Endothelial cell of umbilical vein (primary cell): ENCODE measurements at regions not wholly inside any gene's neighbourhood (a gene's known extent, or its start where the extent isn't known, plus 50 kb on each side); places are given as distances from the start of the nearest gene placed in this dataset.

Experiments
- BruUV-seq: library from RNA; stranded (reverse); fragments of 400-500 nt; replicated peaks from 2 replicates; lab custom pipeline; 2021; lab: Mats Ljungman, UMichigan
- CTCF ChIA-PET: fragments of 300-600, 350-600 bp; sonication (Branson Sonifier 250); formaldehyde crosslinking; loops from one replicate; lab custom pipeline; 2021; ENCODE audit warnings: antibody characterized with exemption, inconsistent platforms; lab: Charles Lee
- POLR2A ChIA-PET: fragments of 300-600, 350-600 bp; sonication (Branson Sonifier 250); formaldehyde crosslinking; loops from one replicate; lab custom pipeline; 2021; ENCODE audit warnings: antibody characterized with exemption, inconsistent platforms; lab: Charles Lee
- DNase-seq: peaks from one replicate; pipeline ENCODE4 v3.0.0-alpha.2; 2011; ENCODE audit warnings: low read depth, low spot score
- FAIRE-seq: peaks from 2 replicates; lab custom pipeline; 2011; peaks lifted over from hg19 to GRCh38; lab: Jason Lieb, UNC
- H2AFZ ChIP-seq: 2 replicates; pipeline ENCODE4 v1.6.0; 2012; ENCODE audit warnings: low read depth, low read length, control low read depth, inconsistent platforms
- H3K27ac ChIP-seq: 2 replicates; pipeline ENCODE4 v1.5.1; 2011; ENCODE audit warnings: low read depth, mild to moderate bottlenecking, control low read depth, low read length, moderate library complexity; ENCODE audit not compliant: insufficient read depth
- H3K27me3 ChIP-seq, 2 experiments: 2 replicates each; pipeline versions ENCODE4 v1.6.0 to v1.6.1; 2011; ENCODE audit warnings: low read length in 2 of 2, mixed read lengths in 1 of 2; ENCODE audit not compliant: control insufficient read depth in 2 of 2, insufficient read depth in 2 of 2
- H3K36me3 ChIP-seq, 2 experiments: 2 replicates in 1 of 2; 3 replicates in 1 of 2; pipeline ENCODE4 v1.5.1; 2011; ENCODE audit warnings: low read length in 2 of 2, mild to moderate bottlenecking in 1 of 2, moderate library complexity in 1 of 2; ENCODE audit not compliant: control insufficient read depth in 2 of 2, insufficient read depth in 2 of 2; ENCODE audit errors: extremely low read depth in 1 of 2
- H3K4me1 ChIP-seq: 3 replicates; pipeline ENCODE4 v1.5.1; 2011; ENCODE audit warnings: mild to moderate bottlenecking, low read length; ENCODE audit not compliant: control insufficient read depth, insufficient read depth; ENCODE audit errors: extremely low read depth
- H3K4me2 ChIP-seq: 2 replicates; pipeline ENCODE4 v1.6.1; 2011; ENCODE audit warnings: low read length, control low read depth, mixed read lengths; ENCODE audit not compliant: insufficient read depth
- H3K4me3 ChIP-seq, 3 experiments: fragments of 200-600 bp in 1 of 3; sonication (generic), shearing (Covaris generic) in 1 of 3; replicated peaks in 1 of 3; 2 replicates each; pipeline ENCODE4 v1.5.1; 2011 to 2016; ENCODE audit warnings: control low read depth in 3 of 3, low read length in 3 of 3, mild to moderate bottlenecking in 2 of 3, inconsistent platforms in 1 of 3, low read depth in 1 of 3, moderate library complexity in 1 of 3; ENCODE audit not compliant: insufficient read depth in 1 of 3
- H3K79me2 ChIP-seq: 2 replicates; pipeline ENCODE4 v1.6.0; 2012; ENCODE audit warnings: low read length, inconsistent platforms; ENCODE audit not compliant: control insufficient read depth, insufficient read depth
- H3K9ac ChIP-seq: replicated peaks from 2 replicates; pipeline ENCODE3; 2011; ENCODE audit warnings: low read length, control low read depth; ENCODE audit not compliant: insufficient read depth; ENCODE audit errors: extremely low read depth
- H3K9me1 ChIP-seq: replicated peaks from 3 replicates; pipeline ENCODE4 v1.6.0; 2011; ENCODE audit warnings: mild to moderate bottlenecking, low read length; ENCODE audit not compliant: control insufficient read depth, insufficient read depth; ENCODE audit errors: extremely low read depth
- H3K9me3 ChIP-seq: replicated peaks from 2 replicates; pipeline ENCODE4 v1.5.1; 2012; ENCODE audit warnings: low read length, inconsistent platforms; ENCODE audit not compliant: control insufficient read depth, insufficient read depth
- H4K20me1 ChIP-seq: replicated peaks from 2 replicates; pipeline ENCODE3; 2011; ENCODE audit warnings: mild to moderate bottlenecking, low read length; ENCODE audit not compliant: control insufficient read depth, insufficient read depth; ENCODE audit errors: extremely low read depth
- CTCF ChIP-seq, 2 donors: IDR thresholded peaks; 1 replicate in 1 of 2; 2 replicates in 1 of 2; pipeline ENCODE4 v1.5.1; 2011; ENCODE audit warnings: low read length in 2 of 2, mild to moderate bottlenecking in 2 of 2, moderate library complexity in 2 of 2, control low read depth in 1 of 2, inconsistent platforms in 1 of 2, low read depth in 1 of 2; ENCODE audit not compliant: insufficient read depth in 1 of 2; ENCODE audit errors: extremely low read depth in 1 of 2
- EZH2 ChIP-seq: IDR thresholded peaks from 2 replicates; pipeline ENCODE4 v1.6.1; 2012; ENCODE audit warnings: borderline replicate concordance, low read depth, mild to moderate bottlenecking, moderate library complexity, low read length, inconsistent platforms; ENCODE audit not compliant: severe bottlenecking
- FOS ChIP-seq: IDR thresholded peaks from 2 replicates; pipeline ENCODE4 v1.6.1; 2011; ENCODE audit warnings: mild to moderate bottlenecking, low read length, moderate library complexity, borderline replicate concordance; ENCODE audit not compliant: insufficient read depth
- GATA2 ChIP-seq: IDR thresholded peaks from 2 replicates; pipeline ENCODE4 v1.7.0; 2011; ENCODE audit warnings: low read depth, mild to moderate bottlenecking, moderate library complexity, mixed read lengths, low read length; ENCODE audit not compliant: insufficient read length, insufficient read depth
- JUN ChIP-seq: IDR thresholded peaks from 2 replicates; pipeline ENCODE4 v1.6.1; 2011; ENCODE audit warnings: borderline replicate concordance, low read depth; ENCODE audit not compliant: insufficient read length, insufficient read depth
- MYC ChIP-seq: IDR thresholded peaks from one replicate; pipeline ENCODE4 v1.6.1; 2011; ENCODE audit warnings: mild to moderate bottlenecking, low read depth, low read length
- POLR2A ChIP-seq: IDR thresholded peaks from 2 replicates; pipeline ENCODE4 v1.6.1; 2012; ENCODE audit warnings: low read depth, mild to moderate bottlenecking, control low read depth, low read length
- POLR2AphosphoS5 ChIP-seq: IDR thresholded peaks from 2 replicates; pipeline ENCODE4 v1.6.1; 2012; ENCODE audit warnings: low read depth, mild to moderate bottlenecking, control low read depth, low read length, moderate library complexity; ENCODE audit not compliant: insufficient read depth
- dilution Hi-C: fragments of 300-500 bp; cut with MboI; formaldehyde crosslinking; loops from one replicate; pipeline ENCODE4 v1.15.0; 2019; ENCODE audit warnings: low sequenced_read_pairs; ENCODE audit not compliant: extremely low pct_ligation_motif_present
- intact Hi-C: fragments of 100-400 bp; cut with micrococcal nuclease; formaldehyde crosslinking; loops from one replicate; pipeline ENCODE4 v1.10.0; 2022
- TF ChIP-seq, protein P1 (sequence below): IDR thresholded peaks from 2 replicates; pipeline ENCODE4 v1.6.1; 2011; ENCODE audit not compliant: insufficient read depth, insufficient read length

DNA sequence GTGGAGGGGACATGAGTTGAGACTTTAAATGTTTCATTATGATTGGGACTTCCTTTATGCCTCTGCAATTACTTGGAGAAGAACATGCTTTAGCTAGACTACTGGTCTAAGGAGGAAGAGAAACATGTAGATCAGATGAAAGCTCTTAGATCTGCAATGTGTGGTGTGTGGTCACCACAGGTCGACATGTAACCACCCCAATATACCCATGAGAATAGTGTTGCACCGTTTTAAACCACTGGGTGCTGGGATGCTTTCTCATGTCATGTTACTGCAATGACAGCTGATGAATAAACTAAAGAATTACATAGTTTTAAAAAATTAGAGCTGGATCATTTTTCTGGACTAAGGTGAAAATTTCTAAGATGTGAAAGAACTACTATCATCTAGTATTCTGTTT is 1039.7 kb downstream of the RAPGEF2 start:
- dilution Hi-C loops (no loop called here), intact Hi-C loops (no loop called here)
- no peak overlapping the region for H3K4me3 ChIP-seq
- H3K27me3 ChIP-seq: no peaks in the 10 kb centered on the region
- no peaks in the 10 kb centered on the region for H3K4me1 ChIP-seq
- POLR2A ChIA-PET: no interaction called here
- H3K4me2 ChIP-seq: no peak overlapping the region
- H3K9me1 ChIP-seq: no peaks in the 10 kb centered on the region
- no peaks in the 10 kb centered on the region for H3K36me3 ChIP-seq
- CTCF ChIA-PET: no interaction called here
- no peaks in the 10 kb centered on the region for H3K79me2 ChIP-seq
- no peak overlapping the region for H3K27ac ChIP-seq
- TF ChIP-seq POLR2A (no peak), CTCF (IDR thresholded peaks at IDR 0.05; ENCODE audit: extremely low read depth in 1 of 2, insufficient read depth in 1 of 2, low read depth in 1 of 2, low read length in 2 of 2) (no peak), JUN (no peak), GATA2 (no peak), FOS (no peak), POLR2AphosphoS5 (no peak), EZH2 (no peak), MYC (no peak)
- TF ChIP-seq, protein P1, sequence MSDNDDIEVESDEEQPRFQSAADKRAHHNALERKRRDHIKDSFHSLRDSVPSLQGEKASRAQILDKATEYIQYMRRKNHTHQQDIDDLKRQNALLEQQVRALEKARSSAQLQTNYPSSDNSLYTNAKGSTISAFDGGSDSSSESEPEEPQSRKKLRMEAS: no peak
- H4K20me1 ChIP-seq: no peaks in the 10 kb centered on the region
- BruUV-seq: no TSS peak
- H3K9me3 ChIP-seq: peaks cover 2% of the 10 kb centered on the region
- no peak overlapping the region for H2AFZ ChIP-seq
- DNase-seq (no peak), FAIRE-seq (no peak)
- no peak overlapping the region for H3K9ac ChIP-seq
